Mesendoderm (in vitro differentiated cells): ENCODE measurements at regions not wholly inside any gene's neighbourhood (a gene's known extent, or its start where the extent isn't known, plus 50 kb on each side); places are given as distances from the start of the nearest gene placed in this dataset.

Experiments used
- DNase-seq: peaks from one replicate; pipeline ENCODE4 v3.0.0; 2013
- H2AK5ac ChIP-seq: 2 replicates; pipeline ENCODE4 v1.6.1; 2013; ENCODE audit warnings: low read length, inconsistent platforms
- H2BK120ac ChIP-seq: 2 replicates; pipeline ENCODE4 v1.6.1; 2013; ENCODE audit warnings: low read depth, mild to moderate bottlenecking, low read length, moderate library complexity, mixed read lengths
- H2BK15ac ChIP-seq: replicated peaks from 2 replicates; pipeline ENCODE4 v1.6.1; 2013; ENCODE audit warnings: low read depth, mild to moderate bottlenecking, moderate library complexity
- H2BK5ac ChIP-seq: 2 replicates; pipeline ENCODE4 v1.6.1; 2013; ENCODE audit warnings: low read length, inconsistent platforms
- H3K18ac ChIP-seq: 2 replicates; pipeline ENCODE4 v1.6.1; 2013; ENCODE audit warnings: mild to moderate bottlenecking, low read length, mixed read lengths
- H3K23ac ChIP-seq: one replicate; pipeline ENCODE4 v1.6.1; 2013; ENCODE audit warnings: low read length
- H3K27ac ChIP-seq: 2 replicates; pipeline ENCODE4 v1.5.1; 2013; ENCODE audit warnings: low read depth, mild to moderate bottlenecking, inconsistent platforms, low read length, moderate library complexity
- H3K27me3 ChIP-seq: 2 replicates; pipeline ENCODE4 v1.6.1; 2013; ENCODE audit warnings: low read length, control low read depth, mild to moderate bottlenecking, inconsistent platforms; ENCODE audit not compliant: insufficient read depth, poor library complexity
- H3K36me3 ChIP-seq: 2 replicates; pipeline ENCODE4 v1.6.1; 2013; ENCODE audit warnings: low read length, inconsistent platforms; ENCODE audit not compliant: control insufficient read depth, insufficient read depth
- H3K4ac ChIP-seq: one replicate; pipeline ENCODE4 v1.6.1; 2013; ENCODE audit warnings: low read depth, mild to moderate bottlenecking, low read length, moderate library complexity
- H3K4me1 ChIP-seq: 2 replicates; pipeline ENCODE4 v1.6.1; 2013; ENCODE audit warnings: low read depth, low read length, inconsistent platforms; ENCODE audit not compliant: control insufficient read depth
- H3K4me2 ChIP-seq: 2 replicates; pipeline ENCODE4 v1.6.1; 2013; ENCODE audit warnings: low read length
- H3K4me3 ChIP-seq: 2 replicates; pipeline ENCODE4 v1.5.1; 2013; ENCODE audit warnings: mild to moderate bottlenecking, low read length
- H3K56ac ChIP-seq: one replicate; pipeline ENCODE4 v1.6.1; 2013; ENCODE audit warnings: low read length
- H3K79me1 ChIP-seq: 2 replicates; pipeline ENCODE4 v1.6.1; 2013; ENCODE audit warnings: low read length, inconsistent platforms
- H3K79me2 ChIP-seq: 2 replicates; pipeline ENCODE4 v1.6.1; 2013; ENCODE audit warnings: mild to moderate bottlenecking, low read length; ENCODE audit not compliant: control insufficient read depth, insufficient read depth
- H3K9ac ChIP-seq: 2 replicates; pipeline ENCODE4 v1.6.1; 2013; ENCODE audit warnings: low read length, inconsistent platforms
- H4K5ac ChIP-seq: one replicate; pipeline ENCODE4 v1.6.1; 2013; ENCODE audit warnings: low read length
- H4K8ac ChIP-seq: one replicate; pipeline ENCODE4 v1.6.1; 2013; ENCODE audit warnings: low read depth, mild to moderate bottlenecking, control low read depth, low read length, moderate library complexity
- WGBS: extraction: QIAGEN DNeasy Blood & Tissue Kit; methylation state at CpG from one replicate; pipeline ENCODE4 v1.1.7; 2013; ENCODE audit warnings: low lambda C conversion rate, missing lambda C conversion rate; ENCODE audit not compliant: insufficient coverage; ENCODE audit errors: extremely low coverage; 5-methylcytosine and 5-hydroxymethylcytosine counted together

GRCh38 chrX:138928737-138929459 is 217.4 kb upstream of the FGF13 start:
- Histone ChIP-seq H3K4me2 (no peak overlapping the region), H2AK5ac (no peak overlapping the region), H4K5ac (no peak overlapping the region), H3K36me3 (no peaks in the 10 kb centered on the region), H3K23ac (no peak overlapping the region), H2BK120ac (no peak overlapping the region), H3K27me3 (no peaks in the 10 kb centered on the region), H3K9ac (no peak overlapping the region), H2BK15ac (no peak overlapping the region), H3K56ac (no peak overlapping the region), H3K27ac (no peak overlapping the region), H3K4ac (no peak overlapping the region), H3K18ac (no peak overlapping the region), H3K4me3 (no peak overlapping the region), H2BK5ac (no peak overlapping the region), H3K4me1 (no peaks in the 10 kb centered on the region), H4K8ac (no peak overlapping the region), H3K79me2 (no peaks in the 10 kb centered on the region), H3K79me1 (no peaks in the 10 kb centered on the region)
- DNase-seq = no peak
- WGBS = no CpG with 5 or more reads among the region's 1 CpG

- Histone ChIP-seq H2BK5ac (no peak overlapping the region), H3K18ac (no peak overlapping the region), H3K36me3 (no peaks in the 10 kb centered on the region), H4K5ac (no peak overlapping the region), H3K27me3 (no peaks in the 10 kb centered on the region), H3K79me2 (no peaks in the 10 kb centered on the region), H3K79me1 (no peaks in the 10 kb centered on the region), H2AK5ac (no peak overlapping the region), H3K4ac (no peak overlapping the region), H3K9ac (no peak overlapping the region), H4K8ac (no peak overlapping the region), H2BK15ac (no peak overlapping the region), H3K4me3 (no peak overlapping the region), H3K23ac (no peak overlapping the region), H3K56ac (no peak overlapping the region), H3K4me1 (no peaks in the 10 kb centered on the region), H3K27ac (no peak overlapping the region), H2BK120ac (no peak overlapping the region), H3K4me2 (no peak overlapping the region)
- DNase-seq = peak; percentile 32
- WGBS = no CpG with 5 or more reads among the region's 3 CpGs
These were observed 213.8 kb upstream of the FGF13 start for GRCh38 chrX:138925330-138925729.

GRCh38 chrX:138923805-138924204 is 212.3 kb upstream of the FGF13 start:
- H2BK5ac ChIP-seq = no peak overlapping the region
- H3K79me2 ChIP-seq = no peaks in the 10 kb centered on the region
- no peak overlapping the region for H3K4ac ChIP-seq
- no peak overlapping the region for H3K23ac ChIP-seq
- H3K27ac ChIP-seq = no peak overlapping the region
- no peak overlapping the region for H3K56ac ChIP-seq
- DNase-seq = no peak
- H3K79me1 ChIP-seq = no peaks in the 10 kb centered on the region
- no peak overlapping the region for H4K8ac ChIP-seq
- no peak overlapping the region for H4K5ac ChIP-seq
- H3K4me1 ChIP-seq = no peaks in the 10 kb centered on the region
- no peak overlapping the region for H2BK120ac ChIP-seq
- H2AK5ac ChIP-seq = no peak overlapping the region
- H3K36me3 ChIP-seq = no peaks in the 10 kb centered on the region
- no peak overlapping the region for H3K18ac ChIP-seq
- H3K9ac ChIP-seq = no peak overlapping the region
- no peaks in the 10 kb centered on the region for H3K27me3 ChIP-seq
- no peak overlapping the region for H3K4me3 ChIP-seq
- H3K4me2 ChIP-seq = no peak overlapping the region
- no peak overlapping the region for H2BK15ac ChIP-seq

- Histone ChIP-seq H3K4me3 (no peak overlapping the region), H3K27ac (no peak overlapping the region), H2BK5ac (no peak overlapping the region), H3K9ac (no peak overlapping the region), H4K8ac (no peak overlapping the region), H3K36me3 (no peaks in the 10 kb centered on the region), H3K79me1 (no peaks in the 10 kb centered on the region), H3K4me2 (no peak overlapping the region), H3K56ac (no peak overlapping the region), H2AK5ac (no peak overlapping the region), H3K18ac (no peak overlapping the region), H2BK15ac (no peak overlapping the region), H3K4ac (no peak overlapping the region), H3K27me3 (no peaks in the 10 kb centered on the region), H3K23ac (no peak overlapping the region), H4K5ac (no peak overlapping the region), H3K79me2 (no peaks in the 10 kb centered on the region), H3K4me1 (no peaks in the 10 kb centered on the region), H2BK120ac (no peak overlapping the region)
- no peak for DNase-seq
- no CpG with 5 or more reads among the region's 2 CpGs for WGBS
These were observed 209.5 kb upstream of the FGF13 start for GRCh38 chrX:138921031-138921430.

GRCh38 chrX:138917781-138918180 is 206.3 kb upstream of the FGF13 start:
- Histone ChIP-seq H3K36me3 (no peaks in the 10 kb centered on the region), H3K4me3 (no peak overlapping the region)

GRCh38 chrX:138914767-138915166 is 203.2 kb upstream of the FGF13 start:
- H3K27ac ChIP-seq = no peak overlapping the region
- no peaks in the 10 kb centered on the region for H3K79me1 ChIP-seq
- H4K8ac ChIP-seq = no peak overlapping the region
- no peak overlapping the region for H3K4ac ChIP-seq
- no peaks in the 10 kb centered on the region for H3K79me2 ChIP-seq
- H3K4me2 ChIP-seq = no peak overlapping the region
- H3K23ac ChIP-seq = no peak overlapping the region
- no peak overlapping the region for H3K56ac ChIP-seq
- no peak overlapping the region for H2BK120ac ChIP-seq
- no peak overlapping the region for H2BK15ac ChIP-seq
- no peak overlapping the region for H3K4me3 ChIP-seq
- H2AK5ac ChIP-seq = no peak overlapping the region
- H3K18ac ChIP-seq = no peak overlapping the region
- no peak for DNase-seq
- H2BK5ac ChIP-seq = no peak overlapping the region
- no peak overlapping the region for H3K9ac ChIP-seq
- H3K36me3 ChIP-seq = no peaks in the 10 kb centered on the region
- no peak overlapping the region for H4K5ac ChIP-seq
- no peaks in the 10 kb centered on the region for H3K27me3 ChIP-seq
- no peaks in the 10 kb centered on the region for H3K4me1 ChIP-seq

More at GRCh38 chrX:138917781-138918180, 206.3 kb upstream of the FGF13 start:
- H2AK5ac ChIP-seq = no peak overlapping the region
- no peak overlapping the region for H3K27ac ChIP-seq
- no peak overlapping the region for H2BK120ac ChIP-seq
- no peak overlapping the region for H3K56ac ChIP-seq
- no peak overlapping the region for H3K4me2 ChIP-seq
- no peak overlapping the region for H2BK15ac ChIP-seq
- no peak overlapping the region for H3K18ac ChIP-seq
- H3K27me3 ChIP-seq = no peaks in the 10 kb centered on the region
- H3K79me1 ChIP-seq = no peaks in the 10 kb centered on the region
- H3K4ac ChIP-seq = no peak overlapping the region
- no peak overlapping the region for H3K9ac ChIP-seq
- no peak overlapping the region for H3K23ac ChIP-seq
- DNase-seq = no peak
- H2BK5ac ChIP-seq = no peak overlapping the region
- H3K4me1 ChIP-seq = no peaks in the 10 kb centered on the region
- no peak overlapping the region for H4K8ac ChIP-seq
- H4K5ac ChIP-seq = no peak overlapping the region
- H3K79me2 ChIP-seq = no peaks in the 10 kb centered on the region
- WGBS = no CpG with 5 or more reads among the region's 2 CpGs
